Stimulated activated memory B cell treated with anti-CD40 and anti-IgM and Interleukin-4, amounts not matched to agents 10 μg/mL and 1 μg/mL and 100 μg/mL, for 72 hours (primary cell): ENCODE measurements at regions not wholly inside any gene's neighbourhood (a gene's known extent, or its start where the extent isn't known, plus 50 kb on each side); places are given as distances from the start of the nearest gene placed in this dataset.
A peak's percentile ranks its signal among the peaks of the same experiment; 100 is the strongest.

Experiments
- ATAC-seq: fragments of 150-1000 bp; cut with Tn5 transposase; 2 replicates; pipeline ENCODE4 v1.10.0; 2021
- H3K27ac Mint-ChIP-seq: one replicate; pipeline ENCODE4 v1.8.0; 2022; ENCODE audit warnings: mild to moderate bottlenecking, mixed read lengths
- H3K27me3 Mint-ChIP-seq: one replicate; pipeline ENCODE4 v1.8.0; 2022; ENCODE audit warnings: mixed read lengths
- H3K36me3 Mint-ChIP-seq: one replicate; pipeline ENCODE4 v1.8.0; 2022; ENCODE audit warnings: mixed read lengths
- H3K4me1 Mint-ChIP-seq: one replicate; pipeline ENCODE4 v1.8.0; 2022; ENCODE audit warnings: mixed read lengths
- H3K4me3 Mint-ChIP-seq: one replicate; pipeline ENCODE4 v1.8.0; 2022; ENCODE audit warnings: mild to moderate bottlenecking, moderate library complexity, mixed read lengths
- H3K9me3 Mint-ChIP-seq: one replicate; pipeline ENCODE4 v1.8.0; 2022; ENCODE audit warnings: mixed read lengths

GRCh38 chr7:136359333-136359903 lies 382.3 kb upstream of the MTPN start:
- Mint-ChIP-seq H3K4me3 (no peak overlapping the region), H3K27me3 (peaks cover 9% of the 10 kb centered on the region), H3K27ac (no peak overlapping the region), H3K9me3 (peaks cover 5% of the 10 kb centered on the region), H3K4me1 (peaks cover 18% of the 10 kb centered on the region), H3K36me3 (no peaks in the 10 kb centered on the region)
- peak; percentile 80 for ATAC-seq

- Mint-ChIP-seq H3K4me3 (no peak overlapping the region), H3K36me3 (no peaks in the 10 kb centered on the region), H3K27ac (no peak overlapping the region), H3K9me3 (no peaks in the 10 kb centered on the region), H3K27me3 (no peaks in the 10 kb centered on the region), H3K4me1 (no peaks in the 10 kb centered on the region)
- no peak for ATAC-seq
Measured at GRCh38 chr7:136353287-136353686, 376.1 kb upstream of the MTPN start.

- H3K4me1 Mint-ChIP-seq, result no peaks in the 10 kb centered on the region
- ATAC-seq, result no peak
- H3K27me3 Mint-ChIP-seq, result no peaks in the 10 kb centered on the region
- H3K9me3 Mint-ChIP-seq, result no peaks in the 10 kb centered on the region
- H3K27ac Mint-ChIP-seq, result no peak overlapping the region
- no peaks in the 10 kb centered on the region for H3K36me3 Mint-ChIP-seq
- H3K4me3 Mint-ChIP-seq, result no peak overlapping the region
Measured at GRCh38 chr7:136348542-136349192, 371.5 kb upstream of the MTPN start.

- H3K4me3 Mint-ChIP-seq, result no peak overlapping the region
- H3K27ac Mint-ChIP-seq, result no peak overlapping the region
- no peaks in the 10 kb centered on the region for H3K27me3 Mint-ChIP-seq
- ATAC-seq, result no peak
- H3K36me3 Mint-ChIP-seq, result no peaks in the 10 kb centered on the region
- H3K4me1 Mint-ChIP-seq, result no peaks in the 10 kb centered on the region
- no peaks in the 10 kb centered on the region for H3K9me3 Mint-ChIP-seq
Measured at GRCh38 chr7:136348142-136348541, 371.0 kb upstream of the MTPN start.

GRCh38 chr7:136347488-136347887 lies 370.3 kb upstream of the MTPN start:
- Mint-ChIP-seq H3K4me1 (no peaks in the 10 kb centered on the region), H3K27me3 (no peaks in the 10 kb centered on the region), H3K9me3 (no peaks in the 10 kb centered on the region), H3K36me3 (no peaks in the 10 kb centered on the region), H3K4me3 (no peak overlapping the region), H3K27ac (no peak overlapping the region)
- ATAC-seq, result no peak

GRCh38 chr7:136342251-136342650 lies 365.1 kb upstream of the MTPN start:
- no peaks in the 10 kb centered on the region for H3K27me3 Mint-ChIP-seq
- H3K4me1 Mint-ChIP-seq, result no peaks in the 10 kb centered on the region
- H3K4me3 Mint-ChIP-seq, result no peak overlapping the region
- ATAC-seq, result no peak
- no peaks in the 10 kb centered on the region for H3K9me3 Mint-ChIP-seq
- no peak overlapping the region for H3K27ac Mint-ChIP-seq
- H3K36me3 Mint-ChIP-seq, result no peaks in the 10 kb centered on the region

GRCh38 chr7:136339464-136339863 lies 362.3 kb upstream of the MTPN start:
- Mint-ChIP-seq H3K4me1 (no peaks in the 10 kb centered on the region), H3K36me3 (no peaks in the 10 kb centered on the region), H3K27me3 (no peaks in the 10 kb centered on the region), H3K27ac (no peak overlapping the region), H3K4me3 (no peak overlapping the region), H3K9me3 (no peaks in the 10 kb centered on the region)
- no peak for ATAC-seq

- no peaks in the 10 kb centered on the region for H3K36me3 Mint-ChIP-seq
- H3K27ac Mint-ChIP-seq, result no peak overlapping the region
- H3K9me3 Mint-ChIP-seq, result no peaks in the 10 kb centered on the region
- H3K27me3 Mint-ChIP-seq, result no peaks in the 10 kb centered on the region
- no peaks in the 10 kb centered on the region for H3K4me1 Mint-ChIP-seq
- no peak overlapping the region for H3K4me3 Mint-ChIP-seq
- ATAC-seq, result no peak
Measured at GRCh38 chr7:136336932-136337331, 359.8 kb upstream of the MTPN start.

GRCh38 chr7:136333636-136334035 lies 356.5 kb upstream of the MTPN start:
- Mint-ChIP-seq H3K36me3 (no peaks in the 10 kb centered on the region), H3K27ac (no peak overlapping the region), H3K4me1 (no peaks in the 10 kb centered on the region), H3K27me3 (no peaks in the 10 kb centered on the region), H3K9me3 (no peaks in the 10 kb centered on the region), H3K4me3 (no peak overlapping the region)
- no peak for ATAC-seq

GRCh38 chr7:136326045-136326609 lies 349.0 kb upstream of the MTPN start:
- no peaks in the 10 kb centered on the region for H3K4me1 Mint-ChIP-seq
- no peak for ATAC-seq
- H3K4me3 Mint-ChIP-seq, result no peak overlapping the region
- no peaks in the 10 kb centered on the region for H3K36me3 Mint-ChIP-seq
- peaks cover 8% of the 10 kb centered on the region for H3K27me3 Mint-ChIP-seq
- H3K9me3 Mint-ChIP-seq, result no peaks in the 10 kb centered on the region
- no peak overlapping the region for H3K27ac Mint-ChIP-seq

- Mint-ChIP-seq H3K36me3 (no peaks in the 10 kb centered on the region), H3K27ac (no peak overlapping the region), H3K4me3 (no peak overlapping the region), H3K27me3 (peaks cover 8% of the 10 kb centered on the region), H3K4me1 (no peaks in the 10 kb centered on the region), H3K9me3 (no peaks in the 10 kb centered on the region)
- ATAC-seq, result no peak
Measured at GRCh38 chr7:136325578-136325977, 348.4 kb upstream of the MTPN start.

- no peak for ATAC-seq
- Mint-ChIP-seq H3K9me3 (no peaks in the 10 kb centered on the region), H3K4me1 (no peaks in the 10 kb centered on the region), H3K27ac (no peak overlapping the region), H3K27me3 (peaks cover 8% of the 10 kb centered on the region), H3K36me3 (no peaks in the 10 kb centered on the region), H3K4me3 (no peak overlapping the region)
Measured at GRCh38 chr7:136325027-136325426, 347.9 kb upstream of the MTPN start.

GRCh38 chr7:136324073-136324704 lies 347.0 kb upstream of the MTPN start:
- no peak for ATAC-seq
- H3K4me1 Mint-ChIP-seq, result no peaks in the 10 kb centered on the region
- H3K4me3 Mint-ChIP-seq, result no peak overlapping the region
- H3K9me3 Mint-ChIP-seq, result no peaks in the 10 kb centered on the region
- H3K27ac Mint-ChIP-seq, result no peak overlapping the region
- H3K36me3 Mint-ChIP-seq, result no peaks in the 10 kb centered on the region
- peaks cover 8% of the 10 kb centered on the region for H3K27me3 Mint-ChIP-seq

GRCh38 chr7:136312592-136312991 lies 335.4 kb upstream of the MTPN start:
- Mint-ChIP-seq H3K9me3 (peaks cover 19% of the 10 kb centered on the region), H3K4me3 (no peak overlapping the region), H3K4me1 (peaks cover 14% of the 10 kb centered on the region), H3K36me3 (peaks cover 11% of the 10 kb centered on the region), H3K27ac (no peak overlapping the region), H3K27me3 (no peaks in the 10 kb centered on the region)
- no peak for ATAC-seq

- Mint-ChIP-seq H3K36me3 (peaks cover 11% of the 10 kb centered on the region), H3K4me1 (peaks cover 14% of the 10 kb centered on the region), H3K27ac (no peak overlapping the region), H3K9me3 (peaks cover 13% of the 10 kb centered on the region), H3K27me3 (no peaks in the 10 kb centered on the region), H3K4me3 (no peak overlapping the region)
- no peak for ATAC-seq
Measured at GRCh38 chr7:136309407-136309806, 332.2 kb upstream of the MTPN start.

GRCh38 chr7:136308230-136308629 lies 331.1 kb upstream of the MTPN start:
- Mint-ChIP-seq H3K4me3 (no peak overlapping the region), H3K9me3 (peaks cover 13% of the 10 kb centered on the region), H3K4me1 (peaks cover 12% of the 10 kb centered on the region)

More at GRCh38 chr7:136308230-136308629, 331.1 kb upstream of the MTPN start:
- no peaks in the 10 kb centered on the region for H3K27me3 Mint-ChIP-seq
- no peak for ATAC-seq
- H3K27ac Mint-ChIP-seq, result no peak overlapping the region
- peaks cover 11% of the 10 kb centered on the region for H3K36me3 Mint-ChIP-seq
